CD4-positive, alpha-beta T cell treated with Interleukin-6 for 4 hours (primary cell): ENCODE measurements at regions not wholly inside any gene's neighbourhood (a gene's known extent, or its start where the extent isn't known, plus 50 kb on each side); places are given as distances from the start of the nearest gene placed in this dataset.

Experiments used
- DNase-seq: peaks from one replicate; pipeline ENCODE4 v3.0.0-alpha.2; 2020; ENCODE audit warnings: mixed read lengths

- DNase-seq: no peak
These were observed 611.1 kb downstream of the SOX6 start for GRCh38 chr11:15745266-15745665.

- no peak for DNase-seq
These were observed 608.7 kb downstream of the SOX6 start for GRCh38 chr11:15747671-15748070.

GRCh38 chr11:15748132-15748531 lies 608.2 kb downstream of the SOX6 start:
- DNase-seq: no peak

GRCh38 chr11:15748741-15749140 lies 607.6 kb downstream of the SOX6 start:
- no peak for DNase-seq

GRCh38 chr11:15750535-15751308 lies 605.6 kb downstream of the SOX6 start:
- no peak for DNase-seq

- no peak for DNase-seq
These were observed 602.1 kb downstream of the SOX6 start for GRCh38 chr11:15754221-15754620.

GRCh38 chr11:15757048-15757698 lies 599.2 kb downstream of the SOX6 start:
- DNase-seq: no peak

GRCh38 chr11:15758857-15759465 lies 597.4 kb downstream of the SOX6 start:
- no peak for DNase-seq

- DNase-seq: no peak
These were observed 595.1 kb downstream of the SOX6 start for GRCh38 chr11:15761235-15761634.

GRCh38 chr11:15764326-15764725 lies 592.0 kb downstream of the SOX6 start:
- DNase-seq: no peak

- no peak for DNase-seq
These were observed 591.4 kb downstream of the SOX6 start for GRCh38 chr11:15764948-15765347.

- DNase-seq: no peak
These were observed 590.8 kb downstream of the SOX6 start for GRCh38 chr11:15765530-15765929.

GRCh38 chr11:15768321-15768720 lies 588.0 kb downstream of the SOX6 start:
- DNase-seq: no peak

- DNase-seq: no peak
These were observed 587.1 kb downstream of the SOX6 start for GRCh38 chr11:15769203-15769602.

- no peak for DNase-seq
These were observed 585.4 kb downstream of the SOX6 start for GRCh38 chr11:15770798-15771414.

GRCh38 chr11:15772547-15772946 lies 583.8 kb downstream of the SOX6 start:
- DNase-seq: no peak

GRCh38 chr11:15772981-15773380 lies 583.4 kb downstream of the SOX6 start:
- no peak for DNase-seq

GRCh38 chr11:15773476-15774387 lies 582.6 kb downstream of the SOX6 start:
- DNase-seq: no peak

GRCh38 chr11:15774388-15774939 lies 581.9 kb downstream of the SOX6 start:
- no peak for DNase-seq

- DNase-seq: no peak
These were observed 581.3 kb downstream of the SOX6 start for GRCh38 chr11:15775015-15775541.

GRCh38 chr11:15775797-15776196 lies 580.5 kb downstream of the SOX6 start:
- no peak for DNase-seq

- DNase-seq: no peak
These were observed 580.0 kb downstream of the SOX6 start for GRCh38 chr11:15776366-15776765.
